HG02610 (cell line): ENCODE measurements at regions not wholly inside any gene's neighbourhood (a gene's known extent, or its start where the extent isn't known, plus 50 kb on each side); places are given as distances from the start of the nearest gene placed in this dataset.
"Not testable (repeated sequence)": the region's sequence is repeated elsewhere in the genome, so short reads cannot be mapped to it uniquely, and the experiment has no call there.

Source experiments
- ATAC-seq: cut with Tn5 transposase; IDR thresholded peaks from one replicate; pipeline ENCODE4 v1.9.1; 2021; ENCODE audit warnings: mild to moderate bottlenecking, moderate library complexity; ENCODE audit not compliant: unreplicated experiment

DNA sequence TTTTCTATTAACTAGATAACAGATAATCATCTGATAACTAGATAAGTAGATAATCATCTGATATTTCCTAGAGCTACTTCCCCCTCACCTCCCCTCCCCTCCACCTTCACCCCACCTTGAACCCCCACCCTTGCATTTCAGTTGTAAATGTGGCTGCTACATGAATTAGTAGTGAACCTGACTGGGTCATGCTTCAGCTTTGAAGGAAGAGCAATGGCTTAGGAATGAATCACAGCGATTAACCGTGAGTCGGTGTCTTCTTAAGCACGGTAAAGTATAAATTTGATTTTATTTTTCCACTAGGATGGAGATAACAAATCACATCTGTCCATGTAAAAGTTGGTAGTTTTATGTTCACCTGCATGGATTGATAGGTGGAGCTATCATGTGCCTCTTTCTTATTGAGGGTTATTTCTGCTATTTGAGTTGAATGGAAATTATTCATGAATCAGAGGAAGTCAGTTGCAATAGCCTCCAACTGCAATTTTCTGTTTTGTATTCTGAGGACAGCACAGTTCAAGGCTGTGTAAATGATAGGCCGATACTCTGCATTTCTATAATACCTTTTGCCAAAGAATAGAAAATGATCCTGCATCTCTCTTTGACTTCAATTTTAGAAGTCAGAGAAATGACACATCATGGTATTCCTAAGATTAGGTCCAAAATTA is 235.0 kb downstream of the PTGER3 start:
- no peak for ATAC-seq

DNA sequence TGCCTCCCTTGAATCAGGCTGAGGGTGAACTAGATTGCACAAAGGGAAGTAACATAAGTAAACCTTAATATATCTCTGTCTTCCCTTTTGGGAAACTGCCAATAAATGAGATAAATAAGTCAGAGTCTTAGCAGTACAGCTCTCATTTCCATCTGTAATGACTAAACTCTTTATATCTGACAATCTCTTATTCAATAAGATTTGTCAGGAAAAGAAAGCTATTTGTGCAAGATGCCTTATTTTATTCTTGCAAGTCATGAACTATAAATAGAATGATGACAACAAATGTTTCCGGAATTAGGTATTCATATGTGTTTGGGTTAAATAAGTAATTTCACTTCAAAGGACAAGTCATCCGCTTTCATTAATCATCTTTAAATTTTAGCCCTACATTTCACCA is 229.2 kb downstream of the PTGER3 start:
- ATAC-seq: no peak

DNA sequence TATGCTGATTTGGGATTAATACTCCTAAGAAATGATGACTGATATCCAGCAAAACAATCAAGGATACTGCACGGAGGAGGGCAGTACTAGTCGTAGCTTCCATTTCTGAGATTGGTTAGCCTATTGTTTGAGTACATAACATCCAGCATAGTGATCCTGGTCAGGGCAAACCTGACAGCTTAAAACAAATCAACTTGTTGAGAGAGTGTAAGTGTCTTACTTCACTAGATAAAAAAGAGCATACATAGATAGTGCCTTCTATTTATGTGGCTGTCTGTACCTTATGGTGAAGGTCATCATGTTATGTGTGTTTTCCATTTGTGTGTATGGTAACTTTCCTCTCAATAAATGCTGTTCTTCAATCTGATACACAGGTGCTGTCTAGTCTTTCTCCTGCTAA is 228.4 kb downstream of the PTGER3 start:
- no peak for ATAC-seq

DNA sequence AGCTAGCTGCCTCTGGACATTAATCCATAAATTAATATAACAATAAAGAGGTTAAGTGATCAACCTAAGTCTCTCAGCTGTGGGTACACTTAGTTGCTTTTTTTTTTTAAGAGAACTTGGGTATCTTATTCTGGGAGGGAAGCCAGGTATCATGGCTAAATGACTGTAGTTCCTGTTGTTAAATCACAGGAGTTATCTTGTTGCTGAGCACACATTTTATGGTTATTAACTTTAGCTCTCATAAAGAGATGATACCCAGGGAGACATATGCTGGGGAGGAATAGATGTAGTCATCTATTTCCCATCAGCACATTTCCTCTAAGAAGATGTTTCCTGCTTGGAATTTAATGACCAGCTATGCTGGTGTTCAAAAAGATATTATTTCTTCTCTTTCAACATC is 227.8 kb downstream of the PTGER3 start:
- ATAC-seq: no peak

GRCh38 chr1:70820396-70820795 is 227.2 kb downstream of the PTGER3 start:
- ATAC-seq: no peak

GRCh38 chr1:70820995-70821394 is 226.6 kb downstream of the PTGER3 start:
- no peak for ATAC-seq

- ATAC-seq: no peak
These were observed 221.2 kb downstream of the PTGER3 start for GRCh38 chr1:70826428-70826827.

DNA sequence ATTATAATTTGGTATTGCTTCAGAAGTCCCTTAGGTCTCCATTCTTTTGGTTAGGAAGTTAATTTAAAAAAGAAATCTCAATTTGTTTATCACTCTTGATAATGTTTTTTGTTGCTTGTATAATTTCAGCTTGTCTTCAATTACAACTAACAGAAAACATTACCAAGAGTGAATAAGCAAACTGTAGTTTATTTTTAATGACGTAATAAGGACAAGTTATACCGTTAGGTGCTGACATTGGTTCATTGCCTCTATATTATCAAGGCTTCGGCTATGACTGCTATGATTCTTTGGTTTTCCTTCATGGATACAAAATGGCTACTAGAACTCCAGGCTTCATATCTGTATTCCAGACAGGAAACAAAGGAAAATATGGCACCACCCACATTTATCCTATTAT is 220.6 kb downstream of the PTGER3 start:
- ATAC-seq: no peak

DNA sequence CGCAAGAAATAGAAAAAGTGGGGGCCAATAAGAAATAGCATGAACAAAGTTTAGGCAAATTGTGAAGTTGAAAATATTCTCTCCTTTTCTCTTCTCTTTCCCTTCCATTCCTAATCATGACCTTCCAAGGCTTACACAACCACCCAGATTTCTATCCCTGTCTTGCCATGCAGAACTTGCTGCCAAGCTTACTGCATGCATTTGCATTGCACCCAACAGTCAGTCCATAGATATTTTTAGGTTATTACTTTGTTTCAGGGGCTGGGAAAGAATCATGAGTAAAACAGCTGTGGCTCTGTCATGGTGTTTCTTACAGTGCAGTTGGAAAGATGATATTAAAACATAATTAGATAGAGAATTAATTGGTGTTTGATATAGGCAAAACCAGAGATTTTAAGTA is 219.4 kb downstream of the PTGER3 start:
- ATAC-seq: no peak

DNA sequence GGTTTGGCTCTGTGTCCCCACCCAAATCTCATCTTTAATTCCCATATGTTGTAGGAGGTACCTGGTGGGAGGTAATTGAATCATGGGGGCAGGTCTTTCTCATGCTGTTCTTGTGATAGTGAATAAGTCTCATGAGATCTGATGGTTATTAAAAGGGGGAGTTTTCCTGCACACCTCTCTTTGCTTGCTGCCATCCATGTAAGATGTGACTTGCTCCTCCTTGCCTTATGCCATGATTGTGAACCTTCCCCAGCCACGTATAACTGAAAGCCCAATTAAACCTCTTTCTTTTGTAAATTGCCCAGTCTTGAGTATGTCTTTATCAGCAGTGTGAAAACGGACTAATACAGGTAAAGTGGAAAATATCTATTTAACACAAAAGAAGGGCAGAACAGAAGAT is 213.3 kb downstream of the PTGER3 start:
- ATAC-seq: not testable (repeated sequence)

DNA sequence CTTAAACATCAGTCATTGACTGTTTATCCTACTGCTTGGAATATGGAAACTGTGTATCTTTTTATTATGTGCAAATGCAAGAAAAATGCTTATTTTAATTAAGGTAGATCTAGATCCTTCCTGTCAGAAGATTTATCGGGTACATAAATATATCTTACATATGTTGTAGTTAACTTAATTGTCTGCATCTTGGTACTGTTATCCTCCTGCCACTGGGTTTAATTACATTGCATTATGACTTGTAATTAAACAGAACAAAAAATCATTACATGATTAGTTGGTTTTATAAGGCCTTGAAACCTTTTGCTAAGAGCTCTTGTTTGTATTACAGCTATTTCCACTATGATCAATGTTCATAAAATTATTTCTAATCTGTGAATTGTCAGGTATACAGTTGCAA is 211.2 kb downstream of the PTGER3 start:
- no peak for ATAC-seq

- no peak for ATAC-seq
These were observed 207.2 kb downstream of the PTGER3 start for GRCh38 chr1:70840260-70840953.

DNA sequence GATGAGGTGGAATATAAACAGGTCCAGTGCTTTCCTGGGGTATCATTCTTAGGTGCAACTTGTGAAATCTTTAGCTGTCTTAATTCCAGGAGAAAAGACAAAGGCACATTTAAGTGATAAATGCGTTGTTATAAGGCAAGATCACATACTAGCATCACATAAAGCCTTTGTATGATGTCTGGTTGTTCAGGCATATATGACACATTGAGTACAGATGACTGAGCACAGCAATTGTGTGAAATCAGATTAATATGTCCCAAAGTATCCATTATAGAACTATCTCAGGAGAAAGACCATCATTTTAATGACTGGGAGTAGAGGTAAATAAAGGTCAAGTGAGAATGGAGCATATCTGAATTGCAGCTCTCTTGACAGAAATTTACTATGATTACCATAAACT is 205.1 kb downstream of the PTGER3 start:
- no peak for ATAC-seq

GRCh38 chr1:70843452-70843851 is 204.2 kb downstream of the PTGER3 start:
- no peak for ATAC-seq

GRCh38 chr1:70847013-70847412 is 200.6 kb downstream of the PTGER3 start:
- no peak for ATAC-seq

DNA sequence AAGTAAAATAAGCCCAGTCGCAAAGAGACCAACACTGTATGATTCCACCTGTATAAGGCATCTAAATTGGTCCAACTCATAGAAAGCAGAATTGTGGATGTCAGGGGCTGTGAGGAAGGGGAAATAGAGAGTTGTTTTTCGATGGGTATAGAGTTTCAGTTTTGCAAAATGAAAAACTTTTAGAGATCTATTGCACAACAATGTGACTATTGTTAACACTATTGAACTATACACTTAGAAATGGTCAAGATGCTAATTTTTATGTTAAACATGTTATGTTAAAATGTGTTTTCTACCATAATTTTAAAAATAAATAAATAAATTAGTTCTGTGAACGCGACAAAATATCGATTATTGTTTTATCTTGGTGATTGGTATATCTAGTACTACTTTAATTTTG is 192.4 kb downstream of the PTGER3 start:
- no peak for ATAC-seq

GRCh38 chr1:70856201-70856600 is 191.4 kb downstream of the PTGER3 start:
- no peak for ATAC-seq

DNA sequence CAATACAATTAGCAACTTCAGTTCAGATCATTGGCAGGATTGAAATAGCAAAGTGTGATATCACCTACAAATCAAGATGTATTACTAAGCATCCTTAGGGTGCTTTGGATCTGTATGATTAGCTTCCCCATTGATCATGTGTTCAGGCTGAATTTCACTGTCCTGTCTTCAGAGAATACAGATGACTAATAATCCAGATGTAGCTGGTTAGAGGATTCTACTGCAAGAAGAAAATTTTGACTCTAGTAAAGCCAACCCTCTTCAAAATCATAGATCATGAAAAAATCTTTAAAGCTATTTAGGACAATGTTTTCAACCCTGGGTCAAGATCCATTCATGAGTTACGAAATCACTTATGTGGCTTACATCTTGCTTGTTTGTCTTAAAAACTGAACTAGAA is 184.4 kb downstream of the PTGER3 start:
- ATAC-seq: no peak

GRCh38 chr1:70864302-70864701 is 183.3 kb downstream of the PTGER3 start:
- ATAC-seq: no peak

GRCh38 chr1:70866542-70867264 is 180.9 kb downstream of the PTGER3 start:
- ATAC-seq: no peak

GRCh38 chr1:70871790-70872189 is 175.8 kb downstream of the PTGER3 start:
- ATAC-seq: no peak

DNA sequence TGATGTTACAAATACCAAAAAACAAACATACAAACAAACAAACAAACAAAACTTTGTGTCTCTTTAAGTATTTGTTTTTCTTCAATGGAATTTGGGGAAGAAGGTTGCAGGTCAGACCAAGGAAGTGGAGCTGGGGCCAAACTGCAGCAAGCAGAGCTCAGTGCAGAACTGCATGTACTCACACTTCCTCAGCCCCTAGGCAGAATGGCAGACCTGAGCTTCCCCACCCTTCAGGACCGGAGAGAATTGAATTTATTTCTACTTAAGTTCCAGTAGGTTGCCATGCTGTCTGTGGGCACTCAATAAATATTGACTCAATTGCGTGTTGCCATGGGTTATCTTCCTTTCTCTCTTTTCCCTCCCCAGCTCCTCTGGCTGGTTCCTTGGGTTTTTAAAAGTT is 173.6 kb downstream of the PTGER3 start:
- ATAC-seq: no peak
